A673 (cell line): ENCODE measurements at regions not wholly inside any gene's neighbourhood (a gene's known extent, or its start where the extent isn't known, plus 50 kb on each side); places are given as distances from the start of the nearest gene placed in this dataset.

Experiments used
- BruUV-seq: library from RNA; stranded (reverse); fragments of 400-500 nt; replicated peaks from 2 replicates; lab custom pipeline; 2021; lab: Mats Ljungman, UMichigan
- CTCF ChIA-PET: fragments of 300-600 bp; sonication (Branson Sonifier 250); formaldehyde crosslinking; loops from one replicate; lab custom pipeline; 2022; ENCODE audit warnings: antibody characterized with exemption; lab: Charles Lee
- POLR2A ChIA-PET: fragments of 300-600 bp; sonication (Branson Sonifier 250); formaldehyde crosslinking; loops from one replicate; lab custom pipeline; 2022; ENCODE audit warnings: antibody characterized with exemption; ENCODE audit not compliant: low non-redundant PET; lab: Charles Lee
- DNase-seq: peaks from one replicate; pipeline ENCODE4 v3.0.0-alpha.2; 2015; ENCODE audit warnings: low spot score
- H3K27ac ChIP-seq: fragments of 200-600 bp; sonication (generic); 2 replicates; pipeline ENCODE4 v1.5.1; 2016; ENCODE audit warnings: mixed run types, low read depth, mild to moderate bottlenecking, mixed read lengths, antibody characterized with exemption, low read length; ENCODE audit not compliant: poor library complexity, severe bottlenecking
- H3K27me3 ChIP-seq: fragments of 200-600 bp; sonication (generic); replicated peaks from 2 replicates; pipeline ENCODE4 v1.6.1; 2017; ENCODE audit warnings: mixed run types, low read depth, mild to moderate bottlenecking, mixed read lengths, antibody characterized with exemption, low read length; ENCODE audit not compliant: insufficient read depth, poor library complexity
- H3K36me3 ChIP-seq: fragments of 200-600 bp; sonication (generic); 2 replicates; pipeline ENCODE4 v1.6.1; 2016; ENCODE audit warnings: mixed run types, mild to moderate bottlenecking, mixed read lengths, antibody characterized with exemption, low read length; ENCODE audit not compliant: insufficient read depth, poor library complexity, severe bottlenecking
- H3K4me1 ChIP-seq: fragments of 200-600 bp; sonication (generic); 2 replicates; pipeline ENCODE4 v1.6.1; 2017; ENCODE audit warnings: mixed run types, mild to moderate bottlenecking, mixed read lengths, antibody characterized with exemption, low read length; ENCODE audit not compliant: insufficient read depth, poor library complexity, severe bottlenecking
- H3K4me3 ChIP-seq: fragments of 200-600 bp; sonication (generic); 2 replicates; pipeline ENCODE4 v1.5.1; 2016; ENCODE audit warnings: low read depth, mixed run types, mild to moderate bottlenecking, mixed read lengths, low read length; ENCODE audit not compliant: poor library complexity, severe bottlenecking
- H3K9me3 ChIP-seq: fragments of 200-600 bp; sonication (generic); 2 replicates; pipeline ENCODE4 v1.6.1; 2016; ENCODE audit warnings: mixed run types, low read depth, mild to moderate bottlenecking, mixed read lengths, antibody characterized with exemption, low read length; ENCODE audit not compliant: poor library complexity, severe bottlenecking
- EZH2 ChIP-seq: fragments of 200-600 bp; sonication (generic); IDR thresholded peaks from 2 replicates; pipeline ENCODE4 v1.6.1; 2017; ENCODE audit warnings: borderline replicate concordance, low read depth, mild to moderate bottlenecking, mixed read lengths, antibody characterized with exemption, low read length; ENCODE audit not compliant: poor library complexity, severe bottlenecking
- intact Hi-C: fragments of 100-400 bp; cut with micrococcal nuclease; formaldehyde crosslinking; loops from one replicate; pipeline ENCODE4 v1.10.0; 2022; ENCODE audit not compliant: unreplicated experiment
- TF ChIP-seq, protein P1 (sequence below): fragments of 300-800, 200-600 bp; sonication (generic); conservative IDR thresholded peaks from 2 replicates; pipeline ENCODE4 v1.5.1; 2017; ENCODE audit warnings: low read depth, mild to moderate bottlenecking, antibody characterized with exemption, low read length, moderate library complexity, mixed read lengths

DNA sequence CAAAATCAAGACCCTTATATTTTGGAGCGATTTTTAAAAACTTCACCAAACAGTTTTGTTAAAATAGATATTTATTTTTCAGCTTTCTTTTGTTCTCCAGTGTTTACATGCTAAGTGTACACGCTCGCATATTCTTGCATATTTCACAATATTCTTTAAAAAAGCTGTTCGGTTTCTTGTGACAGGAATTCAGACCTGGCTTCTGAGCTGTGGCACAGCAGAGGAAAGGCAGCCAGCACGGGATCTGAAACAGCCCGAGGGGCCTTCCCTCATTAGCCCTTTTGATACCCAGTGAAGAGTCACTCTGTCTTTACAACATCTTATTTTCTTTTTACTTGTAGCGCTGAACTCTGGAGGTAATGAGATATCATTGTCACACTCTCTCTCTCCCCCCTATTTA lies 234.0 kb downstream of the B3GLCT start:
- CTCF ChIA-PET, result no interaction called here

DNA sequence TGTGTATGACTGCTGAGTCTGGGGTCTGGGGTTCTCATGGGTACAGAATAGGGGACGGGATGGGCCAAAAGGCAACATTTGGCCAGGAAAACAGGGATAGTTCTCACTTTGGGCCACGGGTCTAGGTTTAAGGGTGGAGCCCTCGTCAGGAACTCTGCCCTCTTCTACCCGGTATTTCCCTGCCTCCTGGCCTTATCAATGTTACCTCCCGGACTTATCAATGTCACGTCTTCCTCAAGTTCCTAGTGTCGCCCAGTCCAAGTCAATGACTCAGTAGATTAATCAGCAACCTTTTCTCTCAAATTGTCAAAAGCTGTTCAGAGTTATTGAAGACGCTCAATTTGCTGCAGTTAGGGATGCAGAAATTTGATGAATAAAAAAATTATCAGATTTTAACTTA lies 234.8 kb downstream of the B3GLCT start:
- Histone ChIP-seq H3K36me3 (no peaks in the 10 kb centered on the region), H3K4me3 (no peak overlapping the region), H3K4me1 (no peaks in the 10 kb centered on the region), H3K9me3 (no peaks in the 10 kb centered on the region), H3K27me3 (no peaks in the 10 kb centered on the region), H3K27ac (no peak overlapping the region)
- CTCF ChIA-PET, result no interaction called here
- TF ChIP-seq, protein P1, sequence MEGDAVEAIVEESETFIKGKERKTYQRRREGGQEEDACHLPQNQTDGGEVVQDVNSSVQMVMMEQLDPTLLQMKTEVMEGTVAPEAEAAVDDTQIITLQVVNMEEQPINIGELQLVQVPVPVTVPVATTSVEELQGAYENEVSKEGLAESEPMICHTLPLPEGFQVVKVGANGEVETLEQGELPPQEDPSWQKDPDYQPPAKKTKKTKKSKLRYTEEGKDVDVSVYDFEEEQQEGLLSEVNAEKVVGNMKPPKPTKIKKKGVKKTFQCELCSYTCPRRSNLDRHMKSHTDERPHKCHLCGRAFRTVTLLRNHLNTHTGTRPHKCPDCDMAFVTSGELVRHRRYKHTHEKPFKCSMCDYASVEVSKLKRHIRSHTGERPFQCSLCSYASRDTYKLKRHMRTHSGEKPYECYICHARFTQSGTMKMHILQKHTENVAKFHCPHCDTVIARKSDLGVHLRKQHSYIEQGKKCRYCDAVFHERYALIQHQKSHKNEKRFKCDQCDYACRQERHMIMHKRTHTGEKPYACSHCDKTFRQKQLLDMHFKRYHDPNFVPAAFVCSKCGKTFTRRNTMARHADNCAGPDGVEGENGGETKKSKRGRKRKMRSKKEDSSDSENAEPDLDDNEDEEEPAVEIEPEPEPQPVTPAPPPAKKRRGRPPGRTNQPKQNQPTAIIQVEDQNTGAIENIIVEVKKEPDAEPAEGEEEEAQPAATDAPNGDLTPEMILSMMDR, result no peak
- no peak for TF ChIP-seq EZH2
- POLR2A ChIA-PET, result no interaction called here
- BruUV-seq, result no TSS peak
- no peak for DNase-seq
- intact Hi-C loops, result loop anchor here (5.0 kb wide), 2 partner anchors 103 to 363 kb away; no protein-coding TSS in a partner anchor

More for the DNA sequence above, 234.0 kb downstream of the B3GLCT start:
- intact Hi-C loops, result loop anchor here (5.0 kb wide), 2 partner anchors 104 to 364 kb away; no protein-coding TSS in a partner anchor
- POLR2A ChIA-PET, result no interaction called here
- no peaks in the 10 kb centered on the region for H3K9me3 ChIP-seq
- DNase-seq, result no peak
- H3K27me3 ChIP-seq, result no peaks in the 10 kb centered on the region
- H3K27ac ChIP-seq, result no peak overlapping the region
- no peak for TF ChIP-seq EZH2
- TF ChIP-seq, protein P1, result no peak
- H3K4me3 ChIP-seq, result no peak overlapping the region
- BruUV-seq, result no TSS peak
- H3K4me1 ChIP-seq, result no peaks in the 10 kb centered on the region
- no peaks in the 10 kb centered on the region for H3K36me3 ChIP-seq

DNA sequence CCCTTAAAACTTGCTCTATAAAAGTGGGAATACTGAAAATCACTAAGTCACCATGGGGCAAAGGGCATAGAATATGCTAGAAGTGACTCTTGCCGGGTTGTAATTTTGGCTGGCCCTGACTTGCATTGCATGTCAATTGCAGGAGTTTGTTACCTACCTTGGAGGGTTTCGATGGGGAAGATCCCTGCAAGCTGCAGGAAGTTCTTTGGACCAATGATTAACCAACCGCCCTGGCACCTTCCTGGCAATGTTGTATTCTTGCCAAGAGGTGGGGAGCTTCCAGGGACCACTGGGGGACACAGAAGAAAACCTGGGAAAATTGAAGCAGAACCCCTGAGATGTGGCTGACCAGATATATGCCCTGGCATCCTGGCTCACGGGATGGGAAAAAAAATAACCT lies 235.8 kb downstream of the B3GLCT start:
- H3K4me1 ChIP-seq, result no peaks in the 10 kb centered on the region
- no peak overlapping the region for H3K4me3 ChIP-seq
- CTCF ChIA-PET, result no interaction called here
- intact Hi-C loops, result no loop called here
- H3K9me3 ChIP-seq, result no peaks in the 10 kb centered on the region
- POLR2A ChIA-PET, result no interaction called here
- TF ChIP-seq EZH2, result no peak
- H3K36me3 ChIP-seq, result no peaks in the 10 kb centered on the region
- no peaks in the 10 kb centered on the region for H3K27me3 ChIP-seq
- no peak overlapping the region for H3K27ac ChIP-seq
- no TSS peak for BruUV-seq
- no peak for DNase-seq

DNA sequence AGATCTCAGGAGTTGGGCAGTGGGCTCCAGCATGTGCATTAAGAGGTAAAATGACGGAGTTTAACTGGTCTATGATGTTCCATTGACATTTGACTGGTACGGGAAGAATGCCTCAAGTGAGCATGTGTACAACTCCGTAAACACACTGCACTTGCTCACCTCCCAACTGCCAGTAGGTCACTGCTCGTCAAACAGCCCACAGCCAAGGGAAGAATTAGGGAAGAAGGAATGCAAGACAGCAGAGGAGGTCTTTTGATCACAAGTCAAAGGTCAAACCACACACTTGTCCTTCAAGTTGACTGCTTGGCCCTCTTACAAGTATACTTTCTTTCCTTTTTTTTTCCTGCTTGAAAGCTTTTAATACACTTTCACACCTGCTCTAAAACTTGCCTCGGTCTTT lies 236.7 kb downstream of the B3GLCT start:
- H3K27me3 ChIP-seq, result no peaks in the 10 kb centered on the region
- H3K9me3 ChIP-seq, result no peaks in the 10 kb centered on the region
- no peaks in the 10 kb centered on the region for H3K4me1 ChIP-seq
- POLR2A ChIA-PET, result no interaction called here
- no peak for TF ChIP-seq EZH2
- TF ChIP-seq, protein P1, result no peak
- CTCF ChIA-PET, result no interaction called here
- no peaks in the 10 kb centered on the region for H3K36me3 ChIP-seq
- DNase-seq, result no peak
- intact Hi-C loops, result no loop called here
- BruUV-seq, result no TSS peak
- no peak overlapping the region for H3K27ac ChIP-seq
- H3K4me3 ChIP-seq, result no peak overlapping the region
